Gastrocnemius medialis (tissue), 4 donors: ENCODE measurements at regions not wholly inside any gene's neighbourhood (a gene's known extent, or its start where the extent isn't known, plus 50 kb on each side); places are given as distances from the start of the nearest gene placed in this dataset.

Experiments used
- ATAC-seq, 2 donors: fragments of 150-250 bp; one replicate each; pipeline ENCODE4 v1.9.1; 2016
- DNase-seq, 2 donors: peaks; one replicate each; pipeline ENCODE4 v3.0.0-alpha.2; 2019
- H3K27ac ChIP-seq, 4 donors: fragments of 200-600 bp; sonication (generic); 1 replicate in 1 of 4; 2 replicates in 3 of 4; pipeline ENCODE4 v1.5.1; 2016 to 2018; ENCODE audit warnings: mild to moderate bottlenecking in 2 of 4, moderate library complexity in 1 of 4
- H3K27me3 ChIP-seq, 3 donors: fragments of 200-600 bp; sonication (generic) in 2 of 3; 1 replicate in 1 of 3; 2 replicates in 2 of 3; pipeline versions ENCODE4 v1.5.1 to v1.6.0; 2016 to 2019; ENCODE audit warnings: mild to moderate bottlenecking in 1 of 3, moderate library complexity in 1 of 3
- H3K36me3 ChIP-seq, 2 donors: fragments of 200-600 bp; sonication (generic) in 1 of 2; one replicate each; pipeline ENCODE4 v1.5.1; 2017 to 2018
- H3K4me1 ChIP-seq, 2 donors: fragments of 200-600 bp; sonication (generic) in 1 of 2; one replicate each; pipeline ENCODE4 v1.5.1; 2016 to 2017; ENCODE audit warnings: mild to moderate bottlenecking in 2 of 2
- H3K4me3 ChIP-seq, 4 donors: fragments of 200-600 bp; sonication (generic) in 3 of 4; 1 replicate in 1 of 4; 2 replicates in 3 of 4; pipeline ENCODE4 v1.5.1; 2016 to 2019; ENCODE audit warnings: mild to moderate bottlenecking in 2 of 4
- H3K9me3 ChIP-seq, 3 donors: fragments of 200-600 bp; sonication (generic) in 2 of 3; 1 replicate in 1 of 3; 2 replicates in 2 of 3; pipeline ENCODE4 v1.5.1; 2016 to 2019
- POLR2A ChIP-seq, 2 donors: fragments of 450-650 bp; IDR thresholded peaks; one replicate each; pipeline ENCODE4 v1.6.1; 2017; ENCODE audit warnings: antibody characterized with exemption in 2 of 2, mild to moderate bottlenecking in 2 of 2, moderate library complexity in 2 of 2
- in situ Hi-C, 4 donors: fragments of 200-750 bp; cut with MboI; loops; one replicate each; pipeline versions ENCODE4 v1.15.0 to v1.8.0; 2017; ENCODE audit warnings: low sequenced_read_pairs in 4 of 4
- intact Hi-C: fragments of 100-400 bp; cut with DNase I; formaldehyde crosslinking; loops from one replicate; pipeline ENCODE4 v1.15.1; 2023; ENCODE audit warnings: low total_unique reads
- TF ChIP-seq, protein P1 (sequence below), 5 experiments: fragments of 450-650 bp in 3 of 5; fragments of 200-600 bp in 2 of 5; sonication (generic) in 2 of 5; IDR thresholded peaks in 4 of 5; conservative IDR thresholded peaks in 1 of 5; 1 replicate in 4 of 5; 2 replicates in 1 of 5; pipeline ENCODE4 v1.5.1; 2016 to 2019; ENCODE audit warnings: antibody characterized with exemption in 5 of 5, mild to moderate bottlenecking in 3 of 5, moderate library complexity in 3 of 5

DNA sequence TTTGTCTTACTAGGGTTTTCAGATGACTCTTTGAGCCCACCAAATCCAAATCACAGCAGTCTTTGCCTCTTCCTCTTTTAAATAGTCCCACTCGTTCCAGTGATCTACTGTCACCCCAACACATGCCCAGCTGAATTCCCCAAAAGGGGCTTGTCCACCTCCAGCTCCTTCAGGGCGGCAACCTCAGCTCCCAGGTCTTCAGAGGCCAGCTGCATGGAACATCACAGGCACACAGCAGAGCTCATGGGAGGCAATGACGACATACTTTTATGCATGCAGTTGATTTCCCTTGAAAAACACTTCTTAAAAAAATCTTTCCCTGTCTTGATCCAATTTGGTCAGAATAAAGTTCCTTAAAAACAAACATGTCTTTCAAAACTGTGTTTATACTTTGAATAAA is 244.3 kb upstream of the NR2F2 start:
- no peak for TF ChIP-seq POLR2A (IDR thresholded peaks at IDR 0.05)
- TF ChIP-seq, protein P1, sequence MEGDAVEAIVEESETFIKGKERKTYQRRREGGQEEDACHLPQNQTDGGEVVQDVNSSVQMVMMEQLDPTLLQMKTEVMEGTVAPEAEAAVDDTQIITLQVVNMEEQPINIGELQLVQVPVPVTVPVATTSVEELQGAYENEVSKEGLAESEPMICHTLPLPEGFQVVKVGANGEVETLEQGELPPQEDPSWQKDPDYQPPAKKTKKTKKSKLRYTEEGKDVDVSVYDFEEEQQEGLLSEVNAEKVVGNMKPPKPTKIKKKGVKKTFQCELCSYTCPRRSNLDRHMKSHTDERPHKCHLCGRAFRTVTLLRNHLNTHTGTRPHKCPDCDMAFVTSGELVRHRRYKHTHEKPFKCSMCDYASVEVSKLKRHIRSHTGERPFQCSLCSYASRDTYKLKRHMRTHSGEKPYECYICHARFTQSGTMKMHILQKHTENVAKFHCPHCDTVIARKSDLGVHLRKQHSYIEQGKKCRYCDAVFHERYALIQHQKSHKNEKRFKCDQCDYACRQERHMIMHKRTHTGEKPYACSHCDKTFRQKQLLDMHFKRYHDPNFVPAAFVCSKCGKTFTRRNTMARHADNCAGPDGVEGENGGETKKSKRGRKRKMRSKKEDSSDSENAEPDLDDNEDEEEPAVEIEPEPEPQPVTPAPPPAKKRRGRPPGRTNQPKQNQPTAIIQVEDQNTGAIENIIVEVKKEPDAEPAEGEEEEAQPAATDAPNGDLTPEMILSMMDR (IDR thresholded peaks at IDR 0.05 in 4 of 5, conservative IDR thresholded peaks at IDR 0.05 in 1 of 5): no peak
- Histone ChIP-seq H3K36me3 (no peaks in the 10 kb centered on the region), H3K4me3 (no peak overlapping the region), H3K27me3 (no peaks in the 10 kb centered on the region), H3K27ac (no peak overlapping the region), H3K4me1 (no peaks in the 10 kb centered on the region), H3K9me3 (no peaks in the 10 kb centered on the region)
- no peak for ATAC-seq
- intact Hi-C loops (no loop called here), in situ Hi-C loops (no loop called here)
- no peak for DNase-seq

DNA sequence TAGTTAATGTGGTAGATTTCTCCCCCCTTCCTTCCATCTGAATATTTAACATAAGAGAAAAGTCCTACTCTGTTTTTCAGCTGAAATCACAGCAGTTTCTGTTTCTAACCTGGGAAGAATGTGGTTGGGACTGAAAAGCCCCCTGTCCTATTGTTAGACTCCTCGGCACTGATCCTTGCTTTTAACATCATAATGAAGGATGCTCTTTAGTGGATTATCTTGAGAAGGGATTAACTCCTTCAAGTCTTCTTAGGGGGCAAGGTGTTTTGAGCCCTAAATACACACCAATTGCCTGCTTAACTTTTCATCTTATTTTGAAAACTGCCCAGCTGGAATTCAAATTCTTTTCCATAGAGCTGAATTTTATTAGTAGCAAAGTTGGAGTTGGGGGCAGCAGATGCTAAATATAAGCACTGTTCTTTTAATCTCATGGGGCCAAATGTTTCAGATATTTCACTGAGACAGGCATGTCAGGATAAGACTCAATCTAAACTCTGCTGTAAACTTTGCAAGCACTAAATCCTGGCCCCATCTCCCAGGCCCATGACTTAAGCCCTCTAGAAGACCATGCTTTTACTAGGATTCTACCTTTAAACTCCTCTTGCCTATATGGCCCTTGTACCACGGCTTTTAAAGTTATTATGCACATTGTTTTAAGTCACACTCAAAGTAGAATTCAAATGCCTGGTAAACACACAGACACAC is 243.2 kb upstream of the NR2F2 start:
- intact Hi-C loops: no loop called here
- no peaks in the 10 kb centered on the region for H3K36me3 ChIP-seq
- in situ Hi-C loops: no loop called here
- ATAC-seq (no peak), DNase-seq (no peak)
- no peak overlapping the region for H3K4me3 ChIP-seq
- H3K4me1 ChIP-seq: no peaks in the 10 kb centered on the region
- TF ChIP-seq, protein P1 (IDR thresholded peaks at IDR 0.05 in 4 of 5, conservative IDR thresholded peaks at IDR 0.05 in 1 of 5): no peak
- no peak for TF ChIP-seq POLR2A (IDR thresholded peaks at IDR 0.05)
- H3K9me3 ChIP-seq: no peaks in the 10 kb centered on the region
- no peaks in the 10 kb centered on the region for H3K27me3 ChIP-seq
- no peak overlapping the region for H3K27ac ChIP-seq

DNA sequence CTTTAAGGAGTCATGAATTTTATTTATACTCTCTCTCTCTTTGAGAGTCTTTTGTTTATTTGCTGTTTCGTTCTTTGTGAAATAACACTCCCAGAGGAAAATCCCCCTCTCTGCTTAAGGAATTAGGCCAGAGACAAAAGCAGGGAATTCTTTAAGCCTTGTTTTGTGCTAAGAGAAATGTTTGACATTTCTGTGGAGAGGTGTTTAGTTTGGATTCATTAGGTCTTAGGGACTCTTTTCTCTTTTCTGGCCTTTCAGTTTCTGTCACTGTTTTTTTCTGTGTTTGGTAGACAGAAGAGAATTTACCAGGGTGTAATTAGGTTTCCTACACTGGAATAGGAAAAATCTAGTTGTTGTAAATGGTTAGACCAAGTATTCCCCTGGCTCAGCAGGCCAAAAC is 241.8 kb upstream of the NR2F2 start:
- TF ChIP-seq POLR2A (IDR thresholded peaks at IDR 0.05): no peak
- TF ChIP-seq, protein P1 (IDR thresholded peaks at IDR 0.05 in 4 of 5, conservative IDR thresholded peaks at IDR 0.05 in 1 of 5): no peak
- DNase-seq (no peak), ATAC-seq (no peak)
- H3K36me3 ChIP-seq: no peaks in the 10 kb centered on the region
- in situ Hi-C loops: no loop called here
- no peaks in the 10 kb centered on the region for H3K9me3 ChIP-seq
- H3K27me3 ChIP-seq: no peaks in the 10 kb centered on the region
- H3K4me1 ChIP-seq: no peaks in the 10 kb centered on the region
- intact Hi-C loops: no loop called here
- peak overlapping the region in 1 of 4 donors; percentile 16 for H3K27ac ChIP-seq
- H3K4me3 ChIP-seq: no peak overlapping the region

DNA sequence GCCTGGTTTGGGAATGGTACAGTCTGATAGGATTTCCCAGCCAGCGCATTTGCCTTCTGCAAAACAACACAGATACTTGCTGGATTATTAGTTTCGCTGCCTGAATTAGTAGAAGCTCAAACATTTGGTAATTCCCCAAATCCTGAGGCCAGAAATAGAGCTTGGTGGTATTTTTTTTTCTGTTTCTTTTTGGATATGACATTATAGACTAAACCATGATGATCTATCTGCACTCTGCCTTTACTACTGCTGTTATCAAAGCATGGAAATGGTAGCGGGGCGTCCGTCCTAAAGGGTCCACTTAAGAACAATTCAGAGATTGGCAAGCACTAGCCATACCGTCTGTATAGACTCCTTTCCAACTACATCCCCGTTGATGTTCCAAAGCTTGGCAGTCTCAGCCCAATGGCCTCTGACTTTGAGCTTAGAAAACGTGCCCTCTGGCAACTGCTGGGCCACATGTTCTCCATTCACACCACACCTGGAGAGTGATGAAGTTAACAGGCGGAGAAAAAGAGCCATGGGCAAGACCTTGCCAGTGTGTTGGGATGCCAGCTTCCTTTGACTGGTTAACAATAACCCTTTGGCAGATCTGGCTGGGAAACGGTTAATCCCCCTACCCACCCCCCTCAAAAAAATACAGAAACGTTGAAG is 241.0 kb upstream of the NR2F2 start:
- ATAC-seq (no peak), DNase-seq (no peak)
- intact Hi-C loops: no loop called here
- in situ Hi-C loops: no loop called here
- Histone ChIP-seq H3K9me3 (no peaks in the 10 kb centered on the region), H3K27me3 (no peaks in the 10 kb centered on the region), H3K36me3 (no peaks in the 10 kb centered on the region), H3K4me1 (no peaks in the 10 kb centered on the region), H3K27ac (no peak overlapping the region), H3K4me3 (no peak overlapping the region)
- TF ChIP-seq, protein P1 (IDR thresholded peaks at IDR 0.05 in 4 of 5, conservative IDR thresholded peaks at IDR 0.05 in 1 of 5): peak in 1 of 5 experiments; percentile 6
- no peak for TF ChIP-seq POLR2A (IDR thresholded peaks at IDR 0.05)
